HG02852 (cell line): ENCODE measurements at regions not wholly inside any gene's neighbourhood (a gene's known extent, or its start where the extent isn't known, plus 50 kb on each side); places are given as distances from the start of the nearest gene placed in this dataset.
"Not testable (repeated sequence)": the region's sequence is repeated elsewhere in the genome, so short reads cannot be mapped to it uniquely, and the experiment has no call there.

Experiments used
- ATAC-seq: cut with Tn5 transposase; IDR thresholded peaks from one replicate; pipeline ENCODE4 v1.9.1; 2021; ENCODE audit warnings: mild to moderate bottlenecking, moderate library complexity; ENCODE audit not compliant: unreplicated experiment

DNA sequence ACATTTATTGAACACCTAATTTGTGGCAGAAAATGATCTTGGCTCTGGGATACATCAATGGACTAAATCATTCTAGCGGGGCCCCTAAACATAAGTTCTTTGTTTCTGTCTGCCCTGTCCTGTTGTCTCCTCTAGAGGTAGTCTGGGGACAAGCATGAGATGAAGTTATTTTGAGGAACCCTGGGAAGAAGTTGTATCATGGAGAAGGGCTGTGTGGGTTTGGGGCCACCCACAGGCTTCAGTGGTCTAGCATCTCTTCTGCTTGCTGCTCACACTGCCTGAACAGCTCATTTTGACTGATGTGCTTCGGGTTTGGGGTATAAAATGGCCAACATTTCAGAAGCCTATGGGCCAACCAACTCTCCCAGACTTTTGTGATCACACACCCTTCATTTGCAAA is 50.3 kb upstream of the OSBPL11 start:
- no peak for ATAC-seq

DNA sequence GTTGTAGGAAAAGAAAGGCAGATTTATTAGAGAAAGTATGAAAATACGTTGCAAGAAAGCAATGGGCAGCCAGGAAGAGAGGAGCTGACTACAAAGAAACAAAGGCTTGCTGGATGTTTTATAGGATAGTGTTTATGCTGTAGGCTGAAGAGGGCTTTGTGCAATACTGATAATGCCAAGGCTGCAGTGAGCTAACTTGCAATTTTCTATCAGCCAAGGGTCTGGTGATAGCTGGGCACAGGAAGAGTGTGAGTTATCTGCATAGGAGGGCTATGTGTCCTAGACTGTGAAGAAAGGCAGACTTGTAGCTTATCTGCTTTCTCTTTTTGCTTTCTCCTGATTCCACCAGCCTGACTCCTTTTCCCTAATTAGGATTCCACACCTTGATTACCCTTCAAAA is 51.3 kb upstream of the OSBPL11 start:
- ATAC-seq: no peak

GRCh38 chr3:125647318-125648014 is 52.2 kb upstream of the OSBPL11 start:
- no peak for ATAC-seq

DNA sequence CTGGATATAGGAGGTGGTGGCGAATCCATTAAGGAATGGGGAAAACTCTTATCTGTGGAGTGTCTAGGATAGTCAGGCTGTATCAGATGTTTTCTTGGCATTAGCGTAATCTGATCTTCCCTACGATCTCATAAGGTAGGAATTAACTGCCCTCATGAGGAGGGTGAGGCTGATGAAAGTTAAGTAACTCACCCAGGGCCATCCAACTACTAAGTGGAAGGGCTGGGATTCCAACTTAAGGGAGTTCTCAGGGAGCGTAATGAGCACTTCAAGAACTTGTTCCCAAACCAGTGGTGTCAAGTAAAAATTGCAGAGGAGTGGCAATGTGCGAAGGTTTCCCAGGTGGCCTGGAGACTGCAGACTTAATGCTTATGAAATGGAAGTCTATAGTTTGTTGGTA is 55.9 kb upstream of the OSBPL11 start:
- no peak for ATAC-seq

DNA sequence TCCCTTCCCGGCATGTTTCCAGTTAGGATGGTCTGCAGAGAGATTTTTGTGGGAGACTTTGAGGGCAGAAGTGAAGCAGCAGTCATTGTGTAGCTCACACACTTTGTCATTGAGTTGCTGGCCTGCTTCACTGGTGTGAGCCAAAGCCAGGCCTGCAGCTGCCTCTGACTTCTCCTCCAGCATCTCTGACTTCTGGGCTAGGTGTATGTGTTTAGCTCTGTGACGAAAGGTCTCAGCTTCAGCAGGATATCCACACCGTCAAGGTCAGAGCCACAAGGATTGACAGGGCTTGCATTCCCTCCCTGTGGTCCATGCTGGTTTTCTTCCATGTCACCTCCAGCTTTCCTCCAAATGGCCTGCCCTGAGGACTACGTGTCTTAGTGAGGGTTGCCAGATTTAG is 57.1 kb upstream of the OSBPL11 start:
- no peak for ATAC-seq

GRCh38 chr3:125654526-125654925 is 59.2 kb upstream of the OSBPL11 start:
- ATAC-seq: no peak

- ATAC-seq: no peak
Measured at GRCh38 chr3:125662675-125663074, 67.4 kb upstream of the OSBPL11 start.

DNA sequence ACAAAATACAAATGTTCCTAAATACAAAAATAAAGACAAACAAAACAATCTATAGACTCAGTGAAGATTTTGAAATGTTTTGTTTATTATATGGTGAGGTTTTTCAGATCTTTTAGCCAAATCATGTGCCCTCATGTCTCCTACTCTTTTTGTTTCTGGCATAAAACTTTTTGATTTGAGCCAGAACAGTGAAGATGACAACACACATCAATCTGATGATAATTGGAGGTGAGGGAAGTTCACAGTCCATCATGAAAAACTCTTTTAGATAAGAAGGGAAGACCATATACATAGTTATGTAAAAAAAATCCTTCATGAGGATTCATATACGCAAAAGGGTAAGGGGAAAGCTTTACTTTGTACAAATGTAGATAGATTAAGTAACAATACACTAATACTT is 75.1 kb upstream of the OSBPL11 start:
- ATAC-seq: no peak

DNA sequence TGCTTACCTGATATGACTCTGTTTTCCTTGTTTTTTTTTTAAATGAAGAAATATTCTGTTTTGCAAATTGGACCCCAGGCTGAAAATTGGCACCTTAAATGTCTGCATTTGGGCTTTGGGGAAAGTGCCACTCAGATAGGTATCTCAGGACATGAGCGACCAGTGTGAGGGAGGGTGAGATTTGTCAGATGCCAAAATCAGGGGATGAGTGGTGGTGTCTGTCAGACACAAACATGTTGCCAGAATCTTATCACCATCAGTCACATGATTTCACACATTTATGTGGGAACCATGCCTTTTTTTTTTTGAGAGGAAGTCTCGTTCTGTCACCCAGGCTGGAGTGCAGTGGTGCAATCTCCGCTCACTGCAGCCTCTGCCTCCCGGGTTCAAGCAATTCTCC is 75.6 kb upstream of the OSBPL11 start:
- ATAC-seq: no peak

DNA sequence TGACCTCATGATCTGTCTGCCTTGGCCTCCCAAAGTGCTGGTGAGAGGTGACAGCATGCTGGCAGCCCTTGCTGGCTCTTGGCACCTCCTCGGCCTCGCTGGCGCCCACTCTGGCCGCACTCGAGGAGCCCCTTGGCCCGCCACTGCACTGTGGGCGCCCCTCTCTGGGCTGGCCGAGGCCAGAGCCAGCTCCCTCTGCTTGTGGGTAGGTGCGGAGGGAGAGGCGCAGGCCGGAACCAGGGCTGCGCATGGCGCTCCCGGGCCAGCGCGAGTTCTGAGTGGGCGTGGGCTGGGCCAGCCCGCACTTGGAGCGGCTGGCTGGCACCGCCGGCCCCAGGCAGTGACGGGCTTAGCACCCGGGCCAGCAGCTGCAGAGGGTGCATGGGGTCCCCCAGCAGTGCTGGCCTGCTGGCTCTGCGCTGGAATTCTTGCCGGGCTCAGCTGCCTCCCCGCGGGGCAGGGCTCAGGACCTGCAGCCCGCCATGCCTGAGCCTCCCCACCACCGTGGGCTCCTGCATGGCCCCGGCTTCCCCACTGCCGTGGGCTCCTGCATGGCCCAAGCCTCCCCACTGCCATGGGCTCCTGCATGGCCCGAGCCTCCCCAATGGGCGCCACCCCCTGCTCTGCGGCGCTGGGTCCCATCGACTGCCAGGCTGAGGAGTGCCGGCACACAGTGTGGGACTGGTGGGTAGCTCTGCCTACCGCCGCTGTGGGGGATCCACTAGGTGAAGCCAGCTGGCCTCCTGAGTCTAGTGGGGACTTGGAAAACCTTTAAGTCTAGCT is 76.4 kb upstream of the OSBPL11 start:
- no peak for ATAC-seq

- no peak for ATAC-seq
Measured at GRCh38 chr3:125675791-125676190, 80.5 kb upstream of the OSBPL11 start.

- ATAC-seq: no peak
Measured at GRCh38 chr3:125679258-125679657, 84.0 kb upstream of the OSBPL11 start.

- ATAC-seq: no peak
Measured at GRCh38 chr3:125681146-125681545, 85.8 kb upstream of the OSBPL11 start.

GRCh38 chr3:125681906-125682305 is 86.6 kb upstream of the OSBPL11 start:
- not testable (repeated sequence) for ATAC-seq

DNA sequence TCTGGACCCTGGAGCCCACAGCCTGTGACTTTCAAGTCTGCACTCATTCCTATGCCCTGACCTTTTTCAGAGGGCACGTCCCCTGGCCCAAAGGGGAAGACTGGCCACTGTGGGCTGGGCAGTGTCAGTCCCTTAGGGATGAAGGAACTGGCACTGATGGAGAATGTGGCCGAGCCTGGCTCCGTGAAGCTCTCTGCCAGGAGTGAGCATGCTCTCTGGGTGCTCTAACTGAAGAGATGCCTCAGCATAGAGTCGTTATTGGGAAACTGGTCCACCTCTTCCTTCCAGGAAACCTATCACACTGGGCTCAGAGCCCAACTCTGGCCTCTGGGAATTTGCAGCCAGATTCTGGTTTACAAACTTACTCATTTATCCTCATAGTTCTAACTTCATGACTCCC is 87.3 kb upstream of the OSBPL11 start:
- not testable (repeated sequence) for ATAC-seq

DNA sequence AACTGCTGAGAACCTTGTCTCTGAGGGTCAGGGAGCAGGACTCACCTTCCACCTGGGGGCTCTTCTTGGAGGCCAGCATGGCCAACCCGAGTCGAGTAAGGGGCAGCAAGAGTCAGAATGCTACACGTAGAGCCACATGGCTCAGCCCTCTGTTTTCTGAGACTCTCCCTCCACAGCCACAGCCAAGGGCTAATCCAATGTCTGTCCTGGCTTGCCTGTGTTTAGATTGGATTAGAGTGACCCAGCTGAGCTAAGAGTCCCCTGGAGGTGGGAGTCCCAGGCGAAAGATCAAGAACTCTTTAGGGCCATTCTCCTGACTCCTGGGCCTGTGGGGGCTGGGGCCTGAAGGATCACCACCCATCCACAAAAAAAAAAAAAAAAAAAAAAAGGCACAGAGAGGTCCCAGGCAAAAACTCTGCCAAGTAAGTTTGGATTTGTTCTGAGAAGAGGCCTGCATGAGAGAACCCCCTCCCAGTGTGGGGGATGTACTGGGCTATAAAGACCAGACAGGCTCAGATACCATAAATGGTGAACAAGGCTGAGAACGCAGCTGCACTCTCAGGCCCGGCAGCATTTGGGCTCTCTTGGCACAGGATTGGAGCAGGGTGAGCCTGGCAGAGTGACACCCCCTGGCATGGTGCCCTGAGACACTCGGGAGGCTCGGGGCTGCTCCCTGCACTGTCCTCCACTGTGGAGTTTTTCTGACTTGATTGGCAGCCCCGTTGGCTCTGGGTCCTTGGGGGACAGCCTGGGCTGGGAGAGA is 88.0 kb upstream of the OSBPL11 start:
- ATAC-seq: no peak

DNA sequence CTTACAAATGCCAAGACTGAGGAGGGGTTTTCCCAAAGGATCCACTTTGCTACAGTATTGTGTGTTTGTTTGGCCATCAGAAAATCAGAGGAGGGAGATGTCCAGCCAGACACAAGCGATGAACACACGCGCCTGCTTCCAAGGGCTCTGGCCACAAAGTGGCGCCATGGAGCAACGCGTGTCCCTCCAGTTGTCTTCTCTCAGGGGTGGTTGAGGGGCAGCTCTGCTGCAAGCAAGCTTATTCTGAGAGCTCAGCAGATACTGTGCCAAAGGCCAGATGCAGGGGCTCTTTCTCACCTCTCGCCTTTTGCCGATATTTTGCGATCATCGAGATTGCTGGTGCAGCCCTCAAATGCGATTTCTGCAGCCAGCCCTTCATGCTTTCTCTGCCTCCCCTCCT is 88.9 kb upstream of the OSBPL11 start:
- ATAC-seq: no peak

DNA sequence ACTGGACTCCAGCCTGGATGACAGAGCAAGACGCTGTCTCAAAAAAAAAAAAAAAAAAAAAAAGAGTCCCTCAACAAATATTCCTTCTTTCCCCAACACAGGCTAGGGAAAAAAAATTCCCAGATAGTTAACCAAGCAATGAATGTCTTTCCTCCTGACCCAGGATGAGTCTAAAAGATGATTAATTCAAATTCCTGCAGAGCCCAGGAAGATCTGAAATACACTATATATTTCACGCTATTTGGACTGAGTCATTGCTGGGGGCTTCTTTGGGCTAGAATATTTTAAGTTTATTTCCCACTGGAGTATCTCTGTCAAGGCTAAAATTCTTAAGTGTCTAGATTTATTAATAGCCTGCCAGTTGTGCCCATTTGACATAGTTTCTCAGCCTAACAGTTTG is 90.4 kb upstream of the OSBPL11 start:
- not testable (repeated sequence) for ATAC-seq

GRCh38 chr3:125692361-125692760 is 97.1 kb upstream of the OSBPL11 start:
- ATAC-seq: no peak

DNA sequence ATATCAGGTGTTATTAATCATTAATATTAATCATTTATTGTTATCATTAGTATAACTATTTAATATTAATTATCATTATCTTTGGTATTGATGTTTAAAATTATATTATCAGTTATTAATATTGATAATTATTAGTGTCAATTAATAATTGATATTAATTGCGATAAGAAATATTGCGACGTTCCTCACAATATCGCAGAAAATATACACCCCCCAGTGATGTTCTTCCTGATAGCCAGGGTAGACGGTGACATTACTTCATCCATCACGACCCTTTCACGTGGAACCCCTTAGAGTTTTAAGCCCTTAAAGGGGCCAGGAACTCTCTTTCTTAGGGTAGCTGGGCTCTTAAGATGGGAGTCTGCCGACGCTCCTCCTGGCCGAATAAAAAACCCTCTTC is 98.6 kb upstream of the OSBPL11 start:
- ATAC-seq: no peak

GRCh38 chr3:125694761-125695294 is 99.5 kb upstream of the OSBPL11 start:
- no peak for ATAC-seq

- no peak for ATAC-seq
Measured at GRCh38 chr3:125695688-125696087, 100.4 kb upstream of the OSBPL11 start.
